ENCODE measurements at regions not wholly inside any gene's neighbourhood (a gene's known extent, or its start where the extent isn't known, plus 50 kb on each side); places are given as distances from the start of the nearest gene placed in this dataset.

DNA sequence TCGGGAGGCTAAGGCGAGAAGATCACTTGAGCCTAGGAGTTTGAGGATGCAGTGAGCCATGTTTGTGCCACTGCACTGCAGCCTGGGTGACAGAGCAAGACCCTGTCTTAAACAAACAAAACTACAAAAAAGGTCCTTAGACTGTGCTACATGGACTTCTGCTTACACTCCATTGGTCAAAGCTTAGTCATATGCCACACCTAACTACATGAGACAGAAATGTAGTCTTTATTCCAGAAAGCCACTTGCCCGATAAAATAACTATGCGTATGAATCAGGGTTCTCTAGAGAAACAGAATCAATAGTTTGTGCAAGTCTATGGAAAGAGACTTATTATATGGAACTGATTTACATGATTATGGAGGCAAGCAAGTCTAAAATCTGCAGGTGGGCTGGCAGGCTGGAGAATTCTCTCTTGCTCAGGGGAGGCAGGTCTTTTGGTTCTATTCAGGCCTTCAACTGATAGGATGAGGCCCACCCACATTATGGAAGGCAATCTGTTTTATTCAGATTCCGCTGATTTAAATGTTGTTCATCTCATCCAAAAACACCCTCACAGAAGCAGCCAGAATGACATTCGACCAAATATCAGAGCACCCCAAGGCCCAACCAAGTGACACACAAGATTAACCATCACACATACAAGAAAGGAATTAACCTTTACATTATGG, 114.4 kb upstream of the SIX2 start:
- TF ChIP-seq EZH2 (IDR thresholded peaks at IDR 0.05; ENCODE audit: borderline replicate concordance, insufficient read depth, low read length, poor library complexity, severe bottlenecking) (no peak), RAD21 (conservative IDR thresholded peaks at IDR 0.05) (no peak), REST (IDR thresholded peaks at IDR 0.05; ENCODE audit: borderline replicate concordance) (no peak), EP300 (conservative IDR thresholded peaks at IDR 0.05; ENCODE audit: poor library complexity, severe bottlenecking) (no peak), POLR2AphosphoS5 (IDR thresholded peaks at IDR 0.05) (no peak), TAF1 (IDR thresholded peaks at IDR 0.05; ENCODE audit: low read depth) (no peak), SMC3 (conservative IDR thresholded peaks at IDR 0.05; ENCODE audit: poor library complexity) (no peak), MXI1 (conservative IDR thresholded peaks at IDR 0.05; ENCODE audit: poor library complexity, severe bottlenecking) (no peak)
- TF ChIP-seq, protein P1, sequence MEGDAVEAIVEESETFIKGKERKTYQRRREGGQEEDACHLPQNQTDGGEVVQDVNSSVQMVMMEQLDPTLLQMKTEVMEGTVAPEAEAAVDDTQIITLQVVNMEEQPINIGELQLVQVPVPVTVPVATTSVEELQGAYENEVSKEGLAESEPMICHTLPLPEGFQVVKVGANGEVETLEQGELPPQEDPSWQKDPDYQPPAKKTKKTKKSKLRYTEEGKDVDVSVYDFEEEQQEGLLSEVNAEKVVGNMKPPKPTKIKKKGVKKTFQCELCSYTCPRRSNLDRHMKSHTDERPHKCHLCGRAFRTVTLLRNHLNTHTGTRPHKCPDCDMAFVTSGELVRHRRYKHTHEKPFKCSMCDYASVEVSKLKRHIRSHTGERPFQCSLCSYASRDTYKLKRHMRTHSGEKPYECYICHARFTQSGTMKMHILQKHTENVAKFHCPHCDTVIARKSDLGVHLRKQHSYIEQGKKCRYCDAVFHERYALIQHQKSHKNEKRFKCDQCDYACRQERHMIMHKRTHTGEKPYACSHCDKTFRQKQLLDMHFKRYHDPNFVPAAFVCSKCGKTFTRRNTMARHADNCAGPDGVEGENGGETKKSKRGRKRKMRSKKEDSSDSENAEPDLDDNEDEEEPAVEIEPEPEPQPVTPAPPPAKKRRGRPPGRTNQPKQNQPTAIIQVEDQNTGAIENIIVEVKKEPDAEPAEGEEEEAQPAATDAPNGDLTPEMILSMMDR (IDR thresholded peaks at IDR 0.05; ENCODE audit: poor library complexity, severe bottlenecking), result no peak
- H3K9me2 ChIP-seq (ENCODE audit: insufficient read depth, low read length), result no peaks in the 10 kb centered on the region

GRCh38 chr2:45123065-45123464, 113.8 kb upstream of the SIX2 start:
- no peaks in the 10 kb centered on the region for H3K9me2 ChIP-seq (ENCODE audit: insufficient read depth, low read length)
- H3K4me2 ChIP-seq (ENCODE audit: low read length), result no peak overlapping the region
- H3K36me3 ChIP-seq (ENCODE audit: insufficient read depth, low read length), result no peaks in the 10 kb centered on the region
- H2AFZ ChIP-seq (ENCODE audit: low read depth, low read length), result no peak overlapping the region
- no peaks in the 10 kb centered on the region for H3F3A ChIP-seq (ENCODE audit: insufficient read depth, low read length, poor library complexity, severe bottlenecking)
- H3K9ac ChIP-seq (ENCODE audit: low read length), result no peak overlapping the region
- H3K27me3 ChIP-seq (ENCODE audit: insufficient read depth, low read depth, low read length), result no peaks in the 10 kb centered on the region
- no peaks in the 10 kb centered on the region for H3K79me2 ChIP-seq (replicated peaks; ENCODE audit: insufficient read depth, low read length)
- H4K20me1 ChIP-seq (ENCODE audit: insufficient read depth), result no peaks in the 10 kb centered on the region
- no peaks in the 10 kb centered on the region for H3K9me3 ChIP-seq (ENCODE audit: low read length)
- H3K27ac ChIP-seq (ENCODE audit: low read length), result no peak overlapping the region
- no peak overlapping the region for H3K4me3 ChIP-seq (ENCODE audit: low read length)
- TF ChIP-seq REST (IDR thresholded peaks at IDR 0.05; ENCODE audit: borderline replicate concordance) (no peak), EZH2 (IDR thresholded peaks at IDR 0.05; ENCODE audit: borderline replicate concordance, insufficient read depth, low read length, poor library complexity, severe bottlenecking) (no peak), POLR2AphosphoS5 (IDR thresholded peaks at IDR 0.05) (no peak), MXI1 (conservative IDR thresholded peaks at IDR 0.05; ENCODE audit: poor library complexity, severe bottlenecking) (no peak), SMC3 (conservative IDR thresholded peaks at IDR 0.05; ENCODE audit: poor library complexity) (no peak), RAD21 (conservative IDR thresholded peaks at IDR 0.05) (no peak), TAF1 (IDR thresholded peaks at IDR 0.05; ENCODE audit: low read depth) (no peak), EP300 (conservative IDR thresholded peaks at IDR 0.05; ENCODE audit: poor library complexity, severe bottlenecking) (no peak)
- TF ChIP-seq, protein P1 (IDR thresholded peaks at IDR 0.05; ENCODE audit: poor library complexity, severe bottlenecking), result no peak

More for the DNA sequence above, 114.4 kb upstream of the SIX2 start:
- Histone ChIP-seq H3F3A (ENCODE audit: insufficient read depth, low read length, poor library complexity, severe bottlenecking) (no peaks in the 10 kb centered on the region), H2AFZ (ENCODE audit: low read depth, low read length) (no peak overlapping the region), H3K79me2 (replicated peaks; ENCODE audit: insufficient read depth, low read length) (no peaks in the 10 kb centered on the region), H3K27me3 (ENCODE audit: insufficient read depth, low read depth, low read length) (no peaks in the 10 kb centered on the region), H3K9ac (ENCODE audit: low read length) (no peak overlapping the region), H3K4me3 (ENCODE audit: low read length) (no peak overlapping the region), H4K20me1 (ENCODE audit: insufficient read depth) (no peaks in the 10 kb centered on the region), H3K27ac (ENCODE audit: low read length) (no peak overlapping the region), H3K9me3 (ENCODE audit: low read length) (no peaks in the 10 kb centered on the region), H3K4me2 (ENCODE audit: low read length) (no peak overlapping the region), H3K36me3 (ENCODE audit: insufficient read depth, low read length) (no peaks in the 10 kb centered on the region)
